Stimulated activated memory B cell treated with anti-CD40 and anti-IgM and Interleukin-4, amounts not matched to agents 10 μg/mL and 1 μg/mL and 100 μg/mL, for 72 hours (primary cell): ENCODE measurements at regions not wholly inside any gene's neighbourhood (a gene's known extent, or its start where the extent isn't known, plus 50 kb on each side); places are given as distances from the start of the nearest gene placed in this dataset.

Experiments
- ATAC-seq: fragments of 150-1000 bp; cut with Tn5 transposase; 2 replicates; pipeline ENCODE4 v1.10.0; 2021
- H3K27ac Mint-ChIP-seq: one replicate; pipeline ENCODE4 v1.8.0; 2022; ENCODE audit warnings: mild to moderate bottlenecking, mixed read lengths
- H3K27me3 Mint-ChIP-seq: one replicate; pipeline ENCODE4 v1.8.0; 2022; ENCODE audit warnings: mixed read lengths
- H3K36me3 Mint-ChIP-seq: one replicate; pipeline ENCODE4 v1.8.0; 2022; ENCODE audit warnings: mixed read lengths
- H3K4me1 Mint-ChIP-seq: one replicate; pipeline ENCODE4 v1.8.0; 2022; ENCODE audit warnings: mixed read lengths
- H3K4me3 Mint-ChIP-seq: one replicate; pipeline ENCODE4 v1.8.0; 2022; ENCODE audit warnings: mild to moderate bottlenecking, moderate library complexity, mixed read lengths
- H3K9me3 Mint-ChIP-seq: one replicate; pipeline ENCODE4 v1.8.0; 2022; ENCODE audit warnings: mixed read lengths

DNA sequence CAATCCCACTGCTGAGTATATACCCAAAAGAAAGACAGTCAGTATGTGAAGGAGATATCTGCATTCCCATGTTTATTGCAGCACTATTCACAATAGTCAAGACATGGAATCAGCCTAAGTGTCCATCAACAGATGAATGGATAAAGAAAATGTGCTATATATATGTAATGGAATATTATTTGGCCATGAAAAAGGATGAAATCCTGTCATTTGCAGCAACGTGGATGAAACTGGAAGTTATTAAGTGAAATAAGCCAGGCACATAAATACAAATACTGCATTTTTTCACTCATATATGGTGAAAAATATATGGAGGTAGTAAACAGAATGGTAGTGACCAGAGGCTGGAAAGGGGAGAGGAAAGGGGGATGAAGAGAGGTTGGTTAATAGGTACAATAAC is 188.9 kb upstream of the SERP2 start:
- no peak for ATAC-seq
- Mint-ChIP-seq H3K27me3 (peaks cover 10% of the 10 kb centered on the region), H3K36me3 (no peaks in the 10 kb centered on the region), H3K9me3 (no peaks in the 10 kb centered on the region), H3K4me3 (no peak overlapping the region), H3K27ac (no peak overlapping the region), H3K4me1 (no peaks in the 10 kb centered on the region)

DNA sequence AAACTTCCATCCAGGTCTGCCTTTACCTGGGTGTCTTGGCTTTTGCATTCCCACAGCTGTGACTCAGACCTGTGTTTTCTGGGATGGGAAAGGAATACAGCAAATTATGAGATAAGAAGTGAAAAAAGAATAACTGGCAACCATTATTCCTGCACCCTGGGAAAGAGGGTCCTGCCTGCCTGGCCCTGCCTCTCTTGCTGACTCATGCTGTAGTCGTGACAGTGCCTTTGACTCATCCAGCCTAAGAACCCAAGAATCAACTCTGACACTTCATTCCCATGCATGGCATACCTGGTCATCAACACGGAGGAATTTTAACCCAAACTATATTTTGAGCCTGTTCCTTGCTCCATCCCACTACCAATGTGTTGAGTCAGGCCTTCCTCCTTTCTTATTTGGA is 185.4 kb upstream of the SERP2 start:
- Mint-ChIP-seq H3K4me1 (peaks cover 6% of the 10 kb centered on the region), H3K27me3 (peaks cover 3% of the 10 kb centered on the region), H3K36me3 (no peaks in the 10 kb centered on the region), H3K4me3 (no peak overlapping the region), H3K9me3 (no peaks in the 10 kb centered on the region), H3K27ac (no peak overlapping the region)
- no peak for ATAC-seq

DNA sequence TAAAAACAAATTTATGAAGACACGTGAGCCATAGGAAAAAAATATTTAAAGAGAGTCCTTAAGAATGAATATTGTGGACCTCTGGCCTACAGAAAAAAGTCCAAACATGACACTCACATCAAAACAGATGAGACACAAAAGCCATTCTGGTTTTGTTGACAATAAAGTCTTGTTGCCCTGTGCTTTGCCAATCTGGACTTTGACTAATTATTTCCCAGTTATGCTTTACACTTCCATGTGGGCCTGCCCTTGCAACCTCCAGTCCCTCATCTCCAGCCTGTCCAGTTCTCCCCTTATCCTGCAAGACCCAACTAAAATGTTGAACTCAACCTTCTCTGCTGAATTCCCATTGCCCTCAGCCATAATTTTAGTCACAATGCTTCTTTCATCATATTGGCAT is 184.5 kb upstream of the SERP2 start:
- Mint-ChIP-seq H3K36me3 (no peaks in the 10 kb centered on the region), H3K9me3 (no peaks in the 10 kb centered on the region), H3K27ac (no peak overlapping the region), H3K4me1 (peaks cover 6% of the 10 kb centered on the region), H3K4me3 (no peak overlapping the region), H3K27me3 (no peaks in the 10 kb centered on the region)
- no peak for ATAC-seq

- Mint-ChIP-seq H3K27ac (no peak overlapping the region), H3K9me3 (no peaks in the 10 kb centered on the region), H3K36me3 (no peaks in the 10 kb centered on the region), H3K4me3 (no peak overlapping the region), H3K27me3 (peaks cover 3% of the 10 kb centered on the region), H3K4me1 (peaks cover 6% of the 10 kb centered on the region)
- ATAC-seq, result no peak
Observed at GRCh38 chr13:44191103-44191502, 182.5 kb upstream of the SERP2 start.

GRCh38 chr13:44191504-44192171 is 182.0 kb upstream of the SERP2 start:
- H3K27me3 Mint-ChIP-seq, result peaks cover 8% of the 10 kb centered on the region
- no peaks in the 10 kb centered on the region for H3K36me3 Mint-ChIP-seq
- peaks cover 6% of the 10 kb centered on the region for H3K4me1 Mint-ChIP-seq
- no peak overlapping the region for H3K27ac Mint-ChIP-seq
- no peaks in the 10 kb centered on the region for H3K9me3 Mint-ChIP-seq
- H3K4me3 Mint-ChIP-seq, result no peak overlapping the region
- peak; percentile 64 for ATAC-seq

- H3K27ac Mint-ChIP-seq, result no peak overlapping the region
- H3K36me3 Mint-ChIP-seq, result no peaks in the 10 kb centered on the region
- H3K9me3 Mint-ChIP-seq, result no peaks in the 10 kb centered on the region
- no peak for ATAC-seq
- peaks cover 16% of the 10 kb centered on the region for H3K4me1 Mint-ChIP-seq
- H3K4me3 Mint-ChIP-seq, result no peak overlapping the region
- H3K27me3 Mint-ChIP-seq, result peaks cover 18% of the 10 kb centered on the region
Observed at GRCh38 chr13:44193731-44194130, 179.9 kb upstream of the SERP2 start.

- Mint-ChIP-seq H3K4me1 (peaks cover 16% of the 10 kb centered on the region), H3K4me3 (no peak overlapping the region), H3K27me3 (peaks cover 22% of the 10 kb centered on the region), H3K9me3 (no peaks in the 10 kb centered on the region), H3K36me3 (no peaks in the 10 kb centered on the region), H3K27ac (no peak overlapping the region)
- ATAC-seq, result no peak
Observed at GRCh38 chr13:44195245-44195644, 178.4 kb upstream of the SERP2 start.

DNA sequence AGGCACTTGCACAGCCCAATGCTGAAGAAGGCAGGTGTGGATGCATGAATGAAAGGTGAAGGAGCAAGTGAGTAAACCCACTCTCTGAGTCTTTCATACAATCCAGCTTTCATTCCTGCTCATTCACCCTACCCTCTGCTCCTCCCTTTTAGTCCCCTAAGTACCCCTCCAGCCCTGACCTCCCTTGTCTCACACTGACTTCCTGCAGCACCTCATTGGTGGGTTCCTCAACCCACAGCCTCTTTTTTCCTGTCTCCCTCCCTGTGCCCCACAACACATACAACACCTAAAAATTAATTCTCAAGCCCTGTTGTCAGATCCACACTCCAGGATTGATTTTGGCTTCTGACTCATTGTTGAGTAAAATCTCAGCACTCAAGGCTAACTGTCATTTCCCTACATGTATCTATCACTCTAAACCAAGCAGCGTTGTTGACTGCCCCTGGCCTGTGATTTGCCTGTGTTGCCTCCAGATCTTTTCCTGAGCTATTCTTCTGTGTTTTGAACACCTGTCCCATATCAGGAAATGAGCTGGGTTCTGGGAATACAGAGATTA is 177.3 kb upstream of the SERP2 start:
- Mint-ChIP-seq H3K36me3 (no peaks in the 10 kb centered on the region), H3K9me3 (no peaks in the 10 kb centered on the region), H3K4me3 (no peak overlapping the region), H3K27me3 (peaks cover 22% of the 10 kb centered on the region), H3K27ac (no peak overlapping the region), H3K4me1 (peaks cover 16% of the 10 kb centered on the region)
- ATAC-seq, result no peak

- H3K9me3 Mint-ChIP-seq, result no peaks in the 10 kb centered on the region
- peaks cover 22% of the 10 kb centered on the region for H3K27me3 Mint-ChIP-seq
- H3K36me3 Mint-ChIP-seq, result no peaks in the 10 kb centered on the region
- no peak overlapping the region for H3K4me3 Mint-ChIP-seq
- H3K27ac Mint-ChIP-seq, result no peak overlapping the region
- peaks cover 10% of the 10 kb centered on the region for H3K4me1 Mint-ChIP-seq
- ATAC-seq, result peak; percentile 89
Observed at GRCh38 chr13:44197791-44198770, 175.5 kb upstream of the SERP2 start.

GRCh38 chr13:44198826-44199225 is 174.8 kb upstream of the SERP2 start:
- Mint-ChIP-seq H3K36me3 (no peaks in the 10 kb centered on the region), H3K27me3 (peaks cover 22% of the 10 kb centered on the region), H3K27ac (no peak overlapping the region), H3K9me3 (no peaks in the 10 kb centered on the region), H3K4me1 (peaks cover 10% of the 10 kb centered on the region), H3K4me3 (no peak overlapping the region)
- no peak for ATAC-seq

DNA sequence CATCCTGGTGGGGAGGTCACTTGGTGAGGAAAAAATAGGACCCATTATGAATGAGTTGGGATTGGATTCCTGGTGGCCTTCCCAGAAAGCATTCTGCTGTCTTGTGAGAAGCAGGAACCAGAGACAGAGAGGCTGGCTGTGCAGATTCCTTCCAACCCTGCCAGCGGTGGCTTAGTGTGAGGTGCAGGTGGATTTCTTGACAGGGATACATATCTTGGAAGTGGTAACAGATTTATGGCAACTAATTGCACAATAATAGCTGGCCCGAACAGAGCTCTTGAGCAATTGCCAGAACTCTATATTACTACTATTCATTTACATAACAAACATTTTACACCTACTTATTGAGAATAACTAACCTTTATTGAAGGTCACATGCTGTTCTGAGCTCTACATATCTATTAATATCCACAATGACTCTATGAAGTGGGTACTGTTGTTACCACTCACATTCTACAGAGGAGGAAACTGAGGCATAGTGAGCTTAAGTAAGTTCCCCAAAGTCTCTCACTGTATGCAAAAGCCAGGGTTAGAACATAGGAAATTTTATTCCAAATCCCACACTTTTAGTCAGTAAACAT is 173.9 kb upstream of the SERP2 start:
- H3K27ac Mint-ChIP-seq, result no peak overlapping the region
- no peaks in the 10 kb centered on the region for H3K36me3 Mint-ChIP-seq
- H3K4me1 Mint-ChIP-seq, result peaks cover 10% of the 10 kb centered on the region
- no peak for ATAC-seq
- H3K4me3 Mint-ChIP-seq, result no peak overlapping the region
- no peaks in the 10 kb centered on the region for H3K9me3 Mint-ChIP-seq
- peaks cover 22% of the 10 kb centered on the region for H3K27me3 Mint-ChIP-seq

DNA sequence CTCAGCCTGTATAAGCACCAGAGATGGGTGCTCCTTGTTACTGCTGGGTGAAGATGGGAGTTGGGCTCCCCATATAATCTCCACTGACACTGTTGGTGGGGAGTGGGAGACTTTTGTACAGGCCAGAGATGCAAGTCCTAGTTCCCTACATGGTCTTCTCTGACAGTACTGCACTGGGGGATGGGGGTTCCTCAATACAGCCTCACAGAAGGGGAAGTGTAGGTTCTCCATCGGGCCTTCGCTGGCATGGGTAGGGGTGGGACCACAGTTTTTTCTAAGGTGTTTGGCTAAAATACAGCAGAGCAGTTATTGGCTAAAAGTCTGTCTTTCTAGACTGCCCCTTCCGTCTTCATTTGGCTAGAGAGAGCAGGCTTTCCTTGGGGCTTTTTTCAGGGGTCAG is 167.2 kb upstream of the SERP2 start:
- H3K36me3 Mint-ChIP-seq, result no peaks in the 10 kb centered on the region
- no peaks in the 10 kb centered on the region for H3K4me1 Mint-ChIP-seq
- peaks cover 8% of the 10 kb centered on the region for H3K27me3 Mint-ChIP-seq
- ATAC-seq, result no peak
- no peak overlapping the region for H3K27ac Mint-ChIP-seq
- H3K9me3 Mint-ChIP-seq, result peaks cover 8% of the 10 kb centered on the region
- no peak overlapping the region for H3K4me3 Mint-ChIP-seq

DNA sequence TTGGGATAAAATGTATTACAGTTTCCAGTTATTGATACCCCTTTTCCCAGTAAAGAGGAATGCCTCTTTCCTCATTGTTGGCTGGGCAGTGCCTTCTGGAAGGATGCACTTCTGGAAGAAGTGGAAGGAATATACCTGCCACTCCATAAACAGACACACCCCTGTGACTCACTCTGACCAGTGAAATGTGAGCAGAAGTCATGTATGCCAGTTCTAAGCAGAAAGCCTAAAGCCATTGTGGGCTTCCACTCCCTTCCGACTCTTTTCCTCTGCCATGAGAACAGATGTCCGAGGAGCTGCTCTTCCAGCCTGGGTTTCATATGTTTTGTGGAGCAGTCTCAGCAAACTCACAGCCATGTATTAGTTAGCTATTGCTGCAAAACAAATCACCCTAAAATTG is 166.1 kb upstream of the SERP2 start:
- Mint-ChIP-seq H3K4me3 (no peak overlapping the region), H3K9me3 (peaks cover 8% of the 10 kb centered on the region), H3K27me3 (peaks cover 8% of the 10 kb centered on the region), H3K27ac (no peak overlapping the region), H3K4me1 (no peaks in the 10 kb centered on the region), H3K36me3 (no peaks in the 10 kb centered on the region)
- no peak for ATAC-seq

- no peak for ATAC-seq
- H3K4me3 Mint-ChIP-seq, result no peak overlapping the region
- H3K27me3 Mint-ChIP-seq, result peaks cover 20% of the 10 kb centered on the region
- H3K27ac Mint-ChIP-seq, result no peak overlapping the region
- peaks cover 8% of the 10 kb centered on the region for H3K9me3 Mint-ChIP-seq
- H3K4me1 Mint-ChIP-seq, result no peaks in the 10 kb centered on the region
- no peaks in the 10 kb centered on the region for H3K36me3 Mint-ChIP-seq
Observed at GRCh38 chr13:44210525-44210924, 163.1 kb upstream of the SERP2 start.

DNA sequence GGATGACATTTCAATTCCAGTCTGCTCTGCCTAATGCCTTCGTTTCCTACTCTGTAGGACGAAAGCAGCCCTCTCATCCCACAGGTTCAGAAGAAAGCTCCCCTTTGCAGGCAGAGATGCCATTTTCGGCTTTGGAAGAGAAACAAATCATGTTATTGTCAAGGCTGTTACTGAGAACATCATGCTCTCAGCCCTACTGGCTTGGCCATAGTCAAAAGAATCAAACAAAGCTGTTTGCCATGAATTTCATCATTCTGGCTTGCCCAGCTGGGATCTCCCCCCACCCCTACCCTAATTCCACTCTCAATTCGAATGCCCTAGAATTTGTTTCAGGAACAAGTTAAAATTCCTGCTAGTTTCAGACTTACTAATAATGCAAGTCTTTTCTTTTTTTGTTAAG is 162.3 kb upstream of the SERP2 start:
- ATAC-seq, result no peak
- no peak overlapping the region for H3K4me3 Mint-ChIP-seq

More for the DNA sequence above, 162.3 kb upstream of the SERP2 start:
- Mint-ChIP-seq H3K36me3 (no peaks in the 10 kb centered on the region), H3K9me3 (peaks cover 5% of the 10 kb centered on the region), H3K27ac (no peak overlapping the region), H3K27me3 (peaks cover 21% of the 10 kb centered on the region), H3K4me1 (no peaks in the 10 kb centered on the region)
